ENCODE measurements at regions not wholly inside any gene's neighbourhood (a gene's known extent, or its start where the extent isn't known, plus 50 kb on each side); places are given as distances from the start of the nearest gene placed in this dataset.

DNA sequence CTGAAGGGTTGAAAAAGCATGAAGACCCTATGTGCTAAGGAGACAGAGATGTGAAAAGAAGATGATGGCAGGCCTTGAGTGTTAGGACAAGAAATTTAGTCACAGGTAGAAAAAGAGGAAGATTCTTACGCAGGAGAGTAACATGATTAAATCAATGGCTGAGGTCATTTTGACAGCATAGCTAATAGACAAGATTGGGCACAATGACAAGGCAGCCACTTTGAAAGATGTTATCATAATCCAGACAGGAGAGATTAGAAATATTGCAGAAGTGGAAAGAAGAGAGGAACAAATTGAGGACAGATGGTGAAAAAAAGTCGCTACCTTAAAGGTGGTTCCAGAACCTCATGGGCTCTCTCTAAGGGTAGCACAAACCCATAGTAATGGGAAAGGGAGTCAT, 228.8 kb upstream of the DDHD1 start:
- TF ChIP-seq, protein P1, sequence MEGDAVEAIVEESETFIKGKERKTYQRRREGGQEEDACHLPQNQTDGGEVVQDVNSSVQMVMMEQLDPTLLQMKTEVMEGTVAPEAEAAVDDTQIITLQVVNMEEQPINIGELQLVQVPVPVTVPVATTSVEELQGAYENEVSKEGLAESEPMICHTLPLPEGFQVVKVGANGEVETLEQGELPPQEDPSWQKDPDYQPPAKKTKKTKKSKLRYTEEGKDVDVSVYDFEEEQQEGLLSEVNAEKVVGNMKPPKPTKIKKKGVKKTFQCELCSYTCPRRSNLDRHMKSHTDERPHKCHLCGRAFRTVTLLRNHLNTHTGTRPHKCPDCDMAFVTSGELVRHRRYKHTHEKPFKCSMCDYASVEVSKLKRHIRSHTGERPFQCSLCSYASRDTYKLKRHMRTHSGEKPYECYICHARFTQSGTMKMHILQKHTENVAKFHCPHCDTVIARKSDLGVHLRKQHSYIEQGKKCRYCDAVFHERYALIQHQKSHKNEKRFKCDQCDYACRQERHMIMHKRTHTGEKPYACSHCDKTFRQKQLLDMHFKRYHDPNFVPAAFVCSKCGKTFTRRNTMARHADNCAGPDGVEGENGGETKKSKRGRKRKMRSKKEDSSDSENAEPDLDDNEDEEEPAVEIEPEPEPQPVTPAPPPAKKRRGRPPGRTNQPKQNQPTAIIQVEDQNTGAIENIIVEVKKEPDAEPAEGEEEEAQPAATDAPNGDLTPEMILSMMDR (IDR thresholded peaks at IDR 0.05), result no peak
- TF ChIP-seq POLR2A (IDR thresholded peaks at IDR 0.05), result no peak
